GM21367 (cell line): ENCODE measurements at regions not wholly inside any gene's neighbourhood (a gene's known extent, or its start where the extent isn't known, plus 50 kb on each side); places are given as distances from the start of the nearest gene placed in this dataset.
"Not testable (repeated sequence)": the region's sequence is repeated elsewhere in the genome, so short reads cannot be mapped to it uniquely, and the experiment has no call there.

Experiments used
- ATAC-seq: cut with Tn5 transposase; IDR thresholded peaks from one replicate; pipeline ENCODE4 v1.9.1; 2021; ENCODE audit not compliant: unreplicated experiment

DNA sequence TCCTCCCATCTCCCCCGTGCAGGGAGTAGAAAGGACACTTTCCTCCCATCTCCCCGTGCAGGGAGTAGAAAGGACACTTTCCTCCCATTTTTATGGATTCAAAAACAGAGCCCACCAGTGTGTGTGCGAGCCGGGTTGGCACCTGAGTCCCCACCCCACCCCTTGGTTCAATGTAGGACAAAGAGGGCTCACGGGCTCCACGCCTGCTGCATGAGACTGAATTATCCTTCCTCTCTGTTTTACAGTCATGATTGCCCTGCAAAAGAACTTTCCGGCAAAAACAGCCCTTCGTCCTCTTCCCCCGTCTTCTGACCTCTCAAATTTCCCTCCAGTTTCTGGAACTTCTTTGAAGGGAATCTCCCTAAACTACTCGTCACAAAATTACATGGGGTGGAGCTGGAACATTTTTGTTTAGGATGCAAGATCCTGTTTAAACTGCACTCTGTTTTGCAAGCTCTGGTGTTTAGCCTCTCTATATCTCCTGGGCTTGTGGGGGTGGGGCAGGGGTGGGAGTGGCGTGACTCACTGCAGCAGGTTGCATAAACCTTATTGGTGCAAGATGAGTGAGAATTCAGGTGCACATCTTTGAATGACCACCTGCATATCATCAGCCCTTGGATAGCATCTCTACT, 99.8 kb downstream of the PSMG1 start:
- ATAC-seq = no peak

DNA sequence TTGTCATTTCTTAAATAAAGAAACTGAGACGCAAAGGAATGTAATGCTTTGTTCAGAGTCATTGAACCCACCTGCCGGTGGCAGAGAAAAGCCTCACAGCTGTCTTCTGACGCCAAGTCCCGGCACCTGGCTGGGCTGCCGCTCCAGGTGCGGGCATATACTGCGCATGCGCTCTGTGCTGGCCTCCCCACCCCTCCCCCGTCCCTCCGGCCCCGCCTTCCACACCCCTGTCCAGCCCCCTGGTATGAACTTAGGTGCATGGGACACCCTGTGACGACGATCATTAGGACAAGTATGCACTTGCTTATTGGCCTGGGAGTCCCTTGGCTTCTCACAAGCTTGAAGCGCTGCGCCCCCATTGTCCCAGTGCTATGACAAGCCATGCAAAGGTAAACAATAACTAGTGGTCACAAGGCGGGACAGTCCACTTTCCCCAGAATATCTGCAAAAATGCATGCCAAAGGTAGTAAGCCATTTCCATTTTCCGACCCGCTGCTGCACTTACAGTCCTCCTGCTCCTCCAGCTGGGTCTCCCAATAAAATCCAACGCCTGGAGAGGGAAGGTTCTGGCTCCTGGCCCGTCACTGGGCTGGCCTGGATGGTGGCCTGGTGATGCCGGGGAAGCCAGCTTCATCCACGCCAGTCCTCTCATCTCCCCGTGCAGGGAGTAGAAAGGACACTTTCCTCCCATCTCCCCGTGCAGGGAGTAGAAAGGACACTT, 100.4 kb downstream of the PSMG1 start:
- ATAC-seq = no peak

DNA sequence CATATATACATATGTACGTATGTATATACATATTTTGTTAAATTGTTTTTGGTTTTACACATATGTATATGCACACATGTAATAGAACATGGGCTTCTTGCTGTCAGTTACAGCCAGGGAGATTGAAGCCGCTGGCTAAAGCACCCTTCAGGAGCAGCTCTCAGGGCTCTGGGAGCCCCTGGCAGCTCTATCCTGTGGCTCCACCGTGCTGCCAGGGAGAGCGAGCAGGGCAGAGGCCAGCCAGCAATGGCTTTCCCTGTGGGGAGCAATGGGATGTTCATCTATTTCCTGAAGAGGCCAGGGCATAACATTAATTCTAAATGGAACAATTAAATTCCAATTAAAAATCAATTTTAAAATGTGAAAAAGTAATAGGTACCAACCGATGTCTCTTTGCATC, 102.9 kb downstream of the PSMG1 start:
- ATAC-seq = no peak

DNA sequence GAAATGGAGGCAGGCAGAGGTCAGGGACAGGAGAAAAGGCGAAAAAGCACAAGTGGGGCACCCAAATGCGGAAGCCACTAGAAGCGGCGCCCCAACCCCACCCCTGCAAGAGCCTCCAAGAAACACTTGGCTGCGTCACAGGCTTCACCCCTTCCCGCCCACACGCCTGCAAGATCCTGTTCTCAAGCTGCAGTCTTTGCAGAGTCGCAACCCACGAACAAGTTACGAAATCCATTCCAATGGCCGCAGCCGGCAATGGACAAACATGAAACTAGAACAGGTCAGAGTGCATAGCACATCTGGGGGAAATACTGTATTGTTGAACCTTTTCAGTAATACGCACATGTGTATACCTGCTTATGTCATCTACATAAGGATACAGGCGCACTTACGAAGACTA, 103.6 kb downstream of the PSMG1 start:
- ATAC-seq = no peak

DNA sequence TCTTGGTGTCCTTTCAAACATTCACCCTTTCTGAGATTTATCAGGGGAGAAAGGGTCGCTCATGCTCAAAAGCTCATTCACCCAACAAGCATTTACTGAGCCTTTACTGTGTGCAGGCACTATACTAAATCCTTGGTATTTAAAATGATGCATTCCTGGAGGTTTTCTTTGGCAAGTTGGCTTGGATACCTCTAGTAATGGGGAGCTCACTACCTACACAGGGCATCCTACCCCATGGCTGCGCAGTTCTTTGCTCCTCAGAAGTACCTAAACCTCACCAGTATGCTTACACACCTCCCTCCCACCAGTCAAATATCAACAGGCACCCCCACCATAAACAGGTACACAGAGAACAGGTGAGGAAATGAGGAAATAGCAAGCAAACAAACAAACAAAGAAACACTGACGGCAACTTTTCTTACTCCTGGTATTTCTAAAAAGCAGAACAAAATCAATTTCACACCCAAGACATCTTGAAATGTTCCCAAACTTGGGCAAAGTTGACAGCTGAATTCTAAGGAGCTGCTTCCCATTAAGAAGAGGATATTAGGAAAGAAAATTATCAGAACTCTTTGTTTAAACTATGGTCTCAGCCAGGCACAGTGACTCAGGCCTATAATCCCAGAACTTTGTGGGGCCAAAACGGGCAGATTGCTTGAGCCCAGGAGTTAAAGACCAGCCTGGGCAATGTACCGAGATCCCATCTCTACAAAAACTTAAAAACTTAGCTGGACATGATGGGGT, 104.8 kb downstream of the PSMG1 start:
- ATAC-seq = no peak

DNA sequence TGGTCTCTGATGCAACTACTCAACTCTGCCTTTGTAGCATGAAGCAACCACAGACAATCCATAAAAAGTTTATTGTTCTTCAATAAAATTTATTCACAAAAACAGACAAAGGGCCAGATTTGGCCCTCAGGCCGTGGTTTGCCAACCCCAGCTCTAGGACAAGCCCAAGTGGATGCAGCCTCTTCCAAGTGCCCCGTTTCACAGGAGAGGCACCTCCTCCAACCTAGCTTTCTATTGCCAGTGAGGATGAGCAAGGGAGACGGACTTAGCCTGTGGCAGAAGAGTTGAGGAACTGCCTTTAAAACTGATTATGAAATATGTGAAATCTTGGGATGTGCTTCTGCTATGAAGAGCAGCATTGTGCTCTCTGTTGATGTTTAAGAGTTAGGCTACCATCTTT, 105.4 kb downstream of the PSMG1 start:
- ATAC-seq = no peak

DNA sequence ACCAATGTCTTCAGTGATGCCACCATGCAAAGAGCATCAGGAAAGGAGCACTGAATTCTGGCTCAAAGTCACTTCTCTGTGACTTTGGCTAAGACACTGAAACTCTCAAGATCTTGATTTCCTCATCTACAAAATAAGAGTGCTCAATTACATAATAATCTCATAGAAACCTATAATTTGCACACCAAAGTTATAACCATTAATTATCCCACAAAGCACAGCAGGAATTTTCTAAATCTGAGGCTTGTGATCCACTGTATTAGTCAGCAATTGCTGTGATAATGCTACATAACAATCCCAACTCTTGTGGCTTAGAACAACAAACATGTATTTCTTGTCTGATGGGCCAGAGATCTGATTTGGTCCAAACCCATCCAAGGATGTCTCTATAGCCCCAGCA, 108.7 kb downstream of the PSMG1 start:
- no peak for ATAC-seq

DNA sequence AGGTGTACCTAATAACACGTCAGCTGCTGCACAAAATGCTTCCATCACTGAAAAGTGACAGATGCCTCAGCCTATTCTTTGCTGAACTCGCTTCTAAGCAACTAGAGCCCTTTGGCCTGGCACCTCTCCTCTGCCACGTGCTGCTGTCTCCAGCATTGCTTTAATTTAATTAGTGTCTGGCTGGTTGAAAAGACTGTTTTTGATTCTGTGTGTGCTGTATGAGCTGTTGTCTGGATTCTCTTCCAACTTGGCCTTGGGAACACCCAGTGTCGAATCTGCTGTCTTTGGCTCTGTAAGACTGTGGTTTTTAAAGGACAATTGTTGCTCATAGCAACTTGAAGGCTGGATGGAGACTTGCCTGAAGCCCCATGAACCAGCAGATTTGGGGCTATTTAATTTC, 109.5 kb downstream of the PSMG1 start:
- no peak for ATAC-seq

DNA sequence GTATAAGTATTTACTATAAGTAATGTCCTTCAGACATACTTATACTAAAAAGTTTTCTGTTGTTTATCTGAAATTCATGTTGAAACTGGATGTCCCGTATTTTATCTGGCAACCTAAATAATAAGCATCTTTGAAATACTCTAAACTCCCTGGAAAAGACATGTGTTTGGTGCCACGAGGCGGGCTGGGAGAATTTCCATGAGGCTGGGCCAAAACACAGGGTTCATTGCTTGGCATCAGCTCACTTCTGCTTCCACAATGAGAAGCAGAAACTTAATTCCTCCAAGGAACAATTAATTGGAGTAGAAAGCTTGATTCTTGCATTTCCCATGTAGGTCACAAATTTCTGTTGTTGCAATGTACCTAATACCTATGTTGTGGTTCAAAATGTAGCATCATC, 110.2 kb downstream of the PSMG1 start:
- no peak for ATAC-seq

DNA sequence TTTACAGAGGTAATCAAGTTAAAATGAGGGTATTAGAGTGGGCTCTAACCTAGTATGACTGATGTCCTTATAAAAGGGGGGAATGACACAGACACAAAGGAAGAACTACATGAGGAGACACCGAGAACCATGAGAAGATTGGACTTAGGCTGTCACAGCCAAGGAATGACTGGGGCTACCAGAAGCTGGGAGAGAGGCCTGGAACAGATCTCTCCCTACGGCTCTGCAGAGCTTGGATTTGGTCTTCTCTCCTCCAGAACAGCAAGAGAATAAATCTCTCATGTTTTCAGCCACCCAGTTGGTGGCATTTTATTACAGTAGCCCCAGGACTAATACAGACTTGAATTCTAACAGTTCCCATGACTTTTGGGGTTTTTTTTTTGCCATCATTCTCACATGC, 110.8 kb downstream of the PSMG1 start:
- no peak for ATAC-seq

DNA sequence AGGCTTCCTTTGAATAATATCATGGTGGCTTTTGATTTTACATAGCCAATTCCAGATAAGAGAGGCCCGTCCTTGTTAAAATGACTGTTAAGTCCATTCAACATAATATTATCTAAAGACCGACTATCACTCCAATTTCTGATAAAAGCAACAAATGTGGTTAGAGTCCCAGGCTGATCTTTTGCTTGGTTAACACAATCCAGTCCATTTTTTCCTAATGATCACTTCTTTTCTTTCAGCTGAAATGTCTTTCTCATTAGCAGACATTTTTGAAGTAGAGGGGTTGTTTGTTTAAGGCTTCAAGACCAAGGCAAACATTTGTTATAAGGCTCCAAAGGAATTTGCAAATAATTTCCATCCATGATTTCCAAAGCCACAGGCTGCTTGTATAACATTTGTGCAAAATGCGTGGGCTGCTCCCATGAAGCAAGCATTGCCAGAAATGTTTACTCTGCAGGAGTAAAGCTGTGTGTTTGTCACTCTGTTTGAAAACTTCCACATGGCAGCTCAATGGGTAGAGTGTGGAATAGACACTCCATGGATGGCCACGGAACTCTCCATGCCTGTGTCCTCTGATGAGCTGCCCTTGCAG, 111.5 kb downstream of the PSMG1 start:
- ATAC-seq = no peak

DNA sequence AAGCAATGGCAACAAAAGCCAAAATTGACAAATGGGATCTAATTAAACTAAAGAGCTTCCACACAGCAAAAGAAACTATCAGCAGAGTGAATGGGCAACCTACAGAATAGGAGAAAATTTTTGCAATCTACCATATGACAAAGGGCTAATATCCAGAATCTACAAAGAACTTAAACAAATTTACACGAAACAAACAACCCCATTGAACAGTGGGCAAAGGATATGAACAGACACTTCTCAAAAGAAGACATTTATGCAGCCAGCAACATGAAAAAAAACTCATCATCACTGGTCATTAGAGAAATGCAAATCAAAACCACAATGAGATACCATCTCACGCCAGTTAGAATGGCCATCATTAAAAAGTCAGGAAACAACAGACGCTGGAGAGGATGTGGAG, 113.4 kb downstream of the PSMG1 start:
- ATAC-seq = not testable (repeated sequence)

DNA sequence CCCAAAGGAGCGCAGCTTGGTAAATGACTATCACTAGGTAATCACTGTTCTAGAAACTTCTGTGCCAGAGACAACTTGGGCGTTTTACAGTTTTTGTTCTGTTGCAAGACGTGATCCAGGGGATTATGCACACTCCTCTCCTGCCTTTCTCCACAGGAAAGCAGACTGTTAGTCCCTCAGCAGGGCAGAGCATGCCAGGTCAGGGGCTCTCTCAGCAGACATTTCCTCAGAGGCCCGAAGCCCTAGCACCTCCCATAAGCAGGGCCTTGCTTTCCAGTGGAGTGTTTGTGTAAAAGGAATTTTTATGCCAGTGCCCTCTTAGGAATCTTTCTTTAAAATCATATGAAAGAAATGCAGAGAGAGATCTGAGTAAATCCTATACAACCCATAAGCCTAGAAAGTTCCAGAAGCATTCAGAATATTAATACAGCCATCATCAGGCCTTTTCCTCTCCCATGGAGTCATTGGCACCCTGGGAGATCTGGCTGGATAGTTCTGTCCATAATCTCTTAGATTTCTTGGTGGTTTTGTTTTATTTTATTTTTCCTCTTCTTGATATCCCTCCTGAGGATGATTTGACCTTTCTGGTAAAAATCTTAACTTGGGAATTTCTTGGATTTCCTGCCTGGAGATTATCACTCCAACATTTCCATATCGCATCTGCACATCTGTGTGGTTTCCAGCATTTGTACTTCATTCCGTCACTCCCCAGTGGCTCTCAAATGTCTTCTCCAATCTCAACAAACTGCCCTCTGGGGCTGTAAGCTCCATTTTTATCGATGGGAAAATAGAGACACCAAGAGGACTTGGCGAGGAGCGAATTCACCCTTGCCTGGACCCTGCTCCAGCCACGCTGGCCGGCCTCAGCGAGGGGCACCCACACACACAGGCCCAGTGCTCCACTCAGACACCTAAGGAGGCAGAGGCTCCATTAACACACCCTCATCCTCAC, 116.1 kb downstream of the PSMG1 start:
- ATAC-seq = no peak

DNA sequence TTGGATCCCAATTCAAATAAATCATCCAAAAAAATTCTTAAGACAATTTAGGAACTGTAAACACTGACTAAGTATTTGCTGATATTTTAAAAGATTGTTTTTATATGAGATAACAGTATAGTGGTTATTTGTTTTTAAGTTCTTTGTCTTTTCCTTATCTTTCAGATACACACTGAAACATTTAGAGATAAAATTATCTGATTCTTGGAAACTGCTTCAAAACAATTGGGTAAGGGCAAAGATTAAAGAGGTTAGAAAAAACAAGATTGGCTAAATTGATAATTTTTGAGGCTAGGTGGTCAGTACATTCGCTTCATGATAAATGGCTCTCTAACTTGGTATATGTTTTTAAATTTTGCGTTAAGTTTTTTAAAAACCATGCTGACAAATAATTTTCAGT, 117.3 kb downstream of the PSMG1 start:
- ATAC-seq = no peak

DNA sequence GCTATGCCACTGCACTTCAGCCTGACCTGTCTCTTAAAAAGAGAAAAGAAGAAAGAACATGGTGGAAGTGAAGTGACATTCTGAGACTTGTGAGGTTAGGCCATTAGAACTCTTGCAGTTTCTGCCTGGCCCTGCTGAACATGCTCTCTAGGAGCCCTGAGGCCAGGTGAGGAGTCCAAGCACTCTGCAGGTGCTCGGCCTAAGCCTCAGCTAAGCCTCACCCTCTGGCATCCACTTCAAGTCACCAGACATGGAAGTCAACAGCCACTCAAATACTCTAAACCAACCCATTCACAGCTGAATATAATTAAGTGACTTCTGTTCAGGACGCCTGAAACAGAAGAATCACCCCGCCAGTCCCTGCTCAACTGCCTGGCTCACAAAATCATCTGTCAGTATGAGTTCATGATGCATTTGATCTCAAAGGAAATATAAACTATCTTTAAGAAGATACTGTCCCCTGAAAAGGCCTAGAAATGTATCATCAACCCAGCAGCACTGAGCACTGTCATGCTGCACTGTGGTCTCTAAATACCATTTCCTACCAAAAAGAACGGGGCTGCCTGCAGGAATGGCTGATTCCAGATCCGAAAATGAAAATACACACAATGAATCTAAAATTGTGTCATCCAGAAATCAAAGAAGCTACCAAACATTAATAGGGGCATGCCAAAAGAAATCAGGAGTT, 118.8 kb downstream of the PSMG1 start:
- no peak for ATAC-seq

DNA sequence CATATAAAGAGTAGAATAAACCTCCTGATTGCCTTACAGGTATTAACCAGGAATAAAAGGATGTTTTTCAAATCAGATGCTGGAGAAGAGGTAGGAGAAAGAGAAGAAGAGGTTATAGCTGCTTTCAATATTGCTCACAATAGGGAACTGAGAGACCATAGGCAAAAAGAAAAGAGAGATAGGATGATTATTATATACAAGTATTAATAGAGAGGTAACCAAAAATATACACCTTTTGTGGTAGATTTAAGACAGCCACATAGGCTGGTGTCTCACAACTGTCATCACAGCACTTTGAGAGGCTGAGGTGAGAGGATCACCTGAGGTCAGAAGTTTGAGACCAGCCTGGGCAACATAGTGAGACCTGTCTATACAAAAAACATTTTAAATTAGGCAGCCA, 119.7 kb downstream of the PSMG1 start:
- no peak for ATAC-seq

DNA sequence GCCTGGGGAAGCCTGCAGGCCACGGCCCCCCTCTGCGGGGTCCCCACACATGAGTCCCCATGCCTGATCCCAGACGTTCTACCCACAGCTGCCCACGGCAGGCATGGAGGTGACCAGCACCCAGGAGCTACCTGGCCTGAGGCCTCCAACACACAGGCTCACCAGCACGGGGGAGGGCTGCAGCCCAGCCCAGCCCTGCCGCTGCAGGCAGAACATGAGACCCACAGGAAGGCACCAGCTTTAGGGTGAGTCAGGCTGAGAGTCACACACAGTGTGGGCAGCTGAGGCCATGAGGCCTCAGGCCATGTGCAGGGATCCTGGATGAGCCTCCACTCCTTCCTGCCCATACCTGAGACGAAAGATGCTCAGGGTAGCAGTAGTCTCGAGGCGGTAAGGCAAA, 121.1 kb downstream of the PSMG1 start:
- no peak for ATAC-seq

DNA sequence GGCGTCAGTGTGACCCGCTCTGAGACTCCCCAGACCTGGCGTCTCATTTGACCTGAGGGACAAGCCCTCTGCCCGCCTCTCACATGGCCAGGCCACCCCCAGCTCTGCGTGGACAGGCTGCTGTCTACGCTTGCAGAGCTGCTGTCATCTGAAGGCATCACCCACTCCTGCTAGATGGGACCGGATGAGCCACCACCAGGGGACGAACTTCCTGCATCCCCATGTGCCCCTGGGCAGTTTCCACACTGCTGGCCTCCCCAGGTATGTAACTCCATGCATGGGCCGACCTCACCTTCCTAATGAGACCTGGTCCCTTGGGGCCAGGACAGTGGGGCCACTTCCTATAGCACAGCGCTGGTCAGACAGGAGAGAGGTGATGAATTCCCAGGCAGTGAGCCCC, 121.5 kb downstream of the PSMG1 start:
- no peak for ATAC-seq

DNA sequence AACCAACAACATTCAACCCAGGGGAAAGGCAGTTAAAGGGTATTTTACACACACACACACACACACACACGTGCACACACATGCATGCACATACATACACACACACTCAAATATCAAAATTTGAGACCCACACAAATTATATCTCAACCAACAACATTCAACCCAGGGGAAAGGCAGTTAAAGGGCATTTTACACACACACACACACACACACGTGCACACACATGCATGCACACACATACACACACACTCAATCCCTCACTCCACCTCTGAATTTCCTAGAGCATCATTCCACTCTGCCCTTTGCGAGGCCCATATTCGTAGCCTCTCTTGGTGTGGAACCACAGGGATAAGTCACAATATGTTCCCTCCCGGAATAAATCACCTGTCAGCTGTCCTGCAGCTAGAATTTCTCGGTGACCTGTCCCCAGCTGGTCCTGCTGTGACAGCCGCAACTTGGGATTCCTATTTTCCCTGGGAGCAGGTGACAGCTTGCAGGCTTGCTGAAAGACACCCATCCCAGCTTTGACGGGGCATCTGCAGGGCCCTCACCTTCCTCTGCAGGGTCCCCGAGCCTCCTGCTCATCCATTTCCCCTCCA, 122.7 kb downstream of the PSMG1 start:
- ATAC-seq = no peak

DNA sequence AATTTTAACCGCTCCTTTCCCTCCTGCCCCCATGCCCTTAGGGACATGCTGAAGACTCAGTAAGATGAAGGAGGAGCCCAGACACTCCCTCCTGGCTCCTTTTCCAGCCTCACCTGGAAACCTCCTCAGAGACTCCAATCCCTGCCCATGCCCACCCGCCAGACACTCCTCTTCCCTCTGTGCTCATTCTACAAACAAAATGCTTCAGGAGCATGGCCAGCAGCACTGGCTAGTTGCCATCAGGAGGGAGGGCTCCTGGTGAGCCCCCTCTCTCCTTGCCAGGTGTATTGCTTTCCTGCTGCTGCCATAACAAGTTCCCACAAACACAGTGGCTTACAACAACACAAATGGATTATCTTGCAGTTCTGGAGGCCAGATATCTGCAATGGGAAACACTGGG, 126.1 kb downstream of the PSMG1 start:
- ATAC-seq = no peak
